ENCODE measurements at regions not wholly inside any gene's neighbourhood (a gene's known extent, or its start where the extent isn't known, plus 50 kb on each side); places are given as distances from the start of the nearest gene placed in this dataset.

GRCh38 chr4:122203407-122203806, 51.3 kb downstream of the BLTP1 start:
- DNase-seq (no peak), ATAC-seq (no peak)
- no peaks in the 10 kb centered on the region for H3K27me3 ChIP-seq
- H3K27ac ChIP-seq: no peak overlapping the region
- H3K36me3 ChIP-seq: peaks cover 0 to 96% (median 70%) of the 10 kb centered on the region in 9 donors
- H3K9me3 ChIP-seq: no peaks in the 10 kb centered on the region
- WGBS, 4 donors: 90 to 100% (median 98%) methylated on average over 1 of the region's 1 CpG
- H3K4me1 ChIP-seq: no peaks in the 10 kb centered on the region
- intact Hi-C loops (cut with DNase I): no loop called here
- TF ChIP-seq CTCF (IDR thresholded peaks at IDR 0.05): no peak
- H3K4me3 ChIP-seq: no peak overlapping the region

- ATAC-seq (peak in 1 of 4 donors; percentile 15), DNase-seq (no peak)
- H3K36me3 ChIP-seq: peaks cover 0 to 96% (median 68%) of the 10 kb centered on the region in 9 donors
- H3K4me1 ChIP-seq: no peaks in the 10 kb centered on the region
- TF ChIP-seq POLR2A (IDR thresholded peaks at IDR 0.05) (no peak), CTCF (IDR thresholded peaks at IDR 0.05) (no peak)
- no peaks in the 10 kb centered on the region for H3K27me3 ChIP-seq
- H3K27ac ChIP-seq: no peak overlapping the region
- WGBS, 4 donors: 60 to 70% (median 64%) methylated on average over 1 of the region's 1 CpG
- H3K9me3 ChIP-seq: no peaks in the 10 kb centered on the region
- H3K4me3 ChIP-seq: no peak overlapping the region
- intact Hi-C loops (cut with DNase I): no loop called here
These were observed 53.6 kb downstream of the BLTP1 start for GRCh38 chr4:122205687-122206086.

- no peak for TF ChIP-seq POLR2A (IDR thresholded peaks at IDR 0.05)
- no peak for TF ChIP-seq CTCF (IDR thresholded peaks at IDR 0.05)
- H3K9me3 ChIP-seq: no peaks in the 10 kb centered on the region
- ATAC-seq (no peak), DNase-seq (no peak)
- no peaks in the 10 kb centered on the region for H3K27me3 ChIP-seq
- 90 to 96% (median 95%) methylated on average over 3 of the region's 3 CpGs for WGBS, 4 donors
- H3K36me3 ChIP-seq: peaks cover 0 to 74% (median 47%) of the 10 kb centered on the region in 9 donors
- H3K4me1 ChIP-seq: peaks cover 0 to 6% (median 0%) of the 10 kb centered on the region in 12 donors
- intact Hi-C loops (cut with DNase I): loop anchor here in 1 of 10 donors (10.0 kb wide), 1 partner anchor 308 kb away; no protein-coding TSS in a partner anchor
- no peak overlapping the region for H3K27ac ChIP-seq
- H3K4me3 ChIP-seq: no peak overlapping the region
These were observed 60.7 kb downstream of the BLTP1 start for GRCh38 chr4:122212880-122213279.

- no peaks in the 10 kb centered on the region for H3K9me3 ChIP-seq
- no peak for ATAC-seq
- no peak for DNase-seq
- no peaks in the 10 kb centered on the region for H3K4me1 ChIP-seq
- peaks cover 0 to 62% (median 43%) of the 10 kb centered on the region in 9 donors for H3K36me3 ChIP-seq
- no peak overlapping the region for H3K4me3 ChIP-seq
- intact Hi-C loops (cut with DNase I): loop anchor here in 2 of 10 donors (5.0 to 10.0 kb wide), 2 partner anchors 266 to 314 kb away; partner anchors contain the start of gene TRPC3 (in 1 of the 2)
- no peak for TF ChIP-seq POLR2A (IDR thresholded peaks at IDR 0.05)
- TF ChIP-seq CTCF (IDR thresholded peaks at IDR 0.05): peak in 11 of 12 donors; percentile 20 to 46 (median 39)
- WGBS, 4 donors: 34 to 47% (median 44%) methylated on average over 1 of the region's 1 CpG
- H3K27me3 ChIP-seq: no peaks in the 10 kb centered on the region
- H3K27ac ChIP-seq: no peak overlapping the region
These were observed 66.6 kb downstream of the BLTP1 start for GRCh38 chr4:122218762-122219161.

All from heart left ventricle (tissue), 16 donors.